GM12891 (cell line): ENCODE measurements at regions not wholly inside any gene's neighbourhood (a gene's known extent, or its start where the extent isn't known, plus 50 kb on each side); places are given as distances from the start of the nearest gene placed in this dataset.

Experiments used
- POLR2A ChIP-seq: IDR thresholded peaks from 2 replicates; pipeline ENCODE4 v1.6.1; 2011; ENCODE audit warnings: low read depth, low read length, control low read depth
- POLR2AphosphoS5 ChIP-seq: IDR thresholded peaks from 2 replicates; pipeline ENCODE4 v1.6.1; 2011; ENCODE audit warnings: low read depth, low read length, control low read depth
- SPI1 ChIP-seq: IDR thresholded peaks from 2 replicates; pipeline ENCODE4 v1.6.1; 2011; ENCODE audit warnings: low read depth, low read length, control low read depth
- TAF1 ChIP-seq: IDR thresholded peaks from 2 replicates; pipeline ENCODE4 v1.6.1; 2011; ENCODE audit warnings: low read depth, low read length, control low read depth

- TF ChIP-seq SPI1 (no peak), POLR2A (no peak), POLR2AphosphoS5 (no peak), TAF1 (no peak)
Observed at GRCh38 chr15:66839506-66840112, 137.6 kb downstream of the SMAD6 start.
